ENCODE measurements at regions not wholly inside any gene's neighbourhood (a gene's known extent, or its start where the extent isn't known, plus 50 kb on each side); places are given as distances from the start of the nearest gene placed in this dataset.

- no peak for ATAC-seq
- Mint-ChIP-seq H3K27me3 (ENCODE audit: low read depth in 2 of 2) (no peaks in the 10 kb centered on the region), H3K27ac (no peak overlapping the region), H3K4me3 (no peak overlapping the region), H3K4me1 (no peaks in the 10 kb centered on the region), H3K36me3 (no peaks in the 10 kb centered on the region), H3K9me3 (no peaks in the 10 kb centered on the region)
- Histone ChIP-seq H3K4me3 (ENCODE audit: low read length) (no peak overlapping the region), H3K36me3 (ENCODE audit: control insufficient read depth, insufficient read depth, low read length) (no peaks in the 10 kb centered on the region), H3K9me3 (ENCODE audit: control insufficient read depth, insufficient read depth, low read length) (no peaks in the 10 kb centered on the region), H3K27me3 (ENCODE audit: control insufficient read depth, insufficient read depth, low read length) (no peaks in the 10 kb centered on the region), H3K4me1 (ENCODE audit: control insufficient read depth, insufficient read depth, low read length) (no peaks in the 10 kb centered on the region), H3K27ac (ENCODE audit: low read length) (no peak overlapping the region)
- intact Hi-C loops (cut with micrococcal nuclease), result no loop called here
- 76% methylated on average over 7 of the region's 7 CpGs for WGBS (ENCODE audit: insufficient coverage)
- no peak for TF ChIP-seq CTCF (IDR thresholded peaks at IDR 0.05)
- DNase-seq, result no peak
Measured at GRCh38 chr22:47587361-47587760, 824.9 kb downstream of the TBC1D22A start.

GRCh38 chr22:47586946-47587345 lies 824.5 kb downstream of the TBC1D22A start:
- Histone ChIP-seq H3K9me3 (ENCODE audit: control insufficient read depth, insufficient read depth, low read length) (no peaks in the 10 kb centered on the region), H3K36me3 (ENCODE audit: control insufficient read depth, insufficient read depth, low read length) (no peaks in the 10 kb centered on the region), H3K4me3 (ENCODE audit: low read length) (no peak overlapping the region), H3K27me3 (ENCODE audit: control insufficient read depth, insufficient read depth, low read length) (no peaks in the 10 kb centered on the region), H3K4me1 (ENCODE audit: control insufficient read depth, insufficient read depth, low read length) (no peaks in the 10 kb centered on the region), H3K27ac (ENCODE audit: low read length) (no peak overlapping the region)
- Mint-ChIP-seq H3K9me3 (no peaks in the 10 kb centered on the region), H3K27ac (no peak overlapping the region), H3K27me3 (ENCODE audit: low read depth in 2 of 2) (no peaks in the 10 kb centered on the region), H3K4me1 (no peaks in the 10 kb centered on the region), H3K4me3 (no peak overlapping the region), H3K36me3 (no peaks in the 10 kb centered on the region)
- no peak for TF ChIP-seq CTCF (IDR thresholded peaks at IDR 0.05)
- ATAC-seq (no peak), DNase-seq (no peak)
- 73% methylated on average over 6 of the region's 6 CpGs for WGBS (ENCODE audit: insufficient coverage)
- intact Hi-C loops (cut with micrococcal nuclease), result no loop called here

GRCh38 chr22:47586038-47586437 lies 823.6 kb downstream of the TBC1D22A start:
- Histone ChIP-seq H3K27ac (ENCODE audit: low read length) (no peak overlapping the region), H3K4me1 (ENCODE audit: control insufficient read depth, insufficient read depth, low read length) (no peaks in the 10 kb centered on the region), H3K9me3 (ENCODE audit: control insufficient read depth, insufficient read depth, low read length) (no peaks in the 10 kb centered on the region), H3K36me3 (ENCODE audit: control insufficient read depth, insufficient read depth, low read length) (no peaks in the 10 kb centered on the region), H3K27me3 (ENCODE audit: control insufficient read depth, insufficient read depth, low read length) (no peaks in the 10 kb centered on the region), H3K4me3 (ENCODE audit: low read length) (no peak overlapping the region)
- no peak overlapping the region for H3K27ac Mint-ChIP-seq
- H3K27me3 Mint-ChIP-seq (ENCODE audit: low read depth in 2 of 2), result no peaks in the 10 kb centered on the region
- intact Hi-C loops (cut with micrococcal nuclease), result no loop called here
- no peaks in the 10 kb centered on the region for H3K4me1 Mint-ChIP-seq
- 100% methylated on average over 3 of the region's 3 CpGs for WGBS (ENCODE audit: insufficient coverage)
- TF ChIP-seq CTCF (IDR thresholded peaks at IDR 0.05), result no peak
- no peaks in the 10 kb centered on the region for H3K9me3 Mint-ChIP-seq
- ATAC-seq (no peak), DNase-seq (no peak)
- no peaks in the 10 kb centered on the region for H3K36me3 Mint-ChIP-seq
- H3K4me3 Mint-ChIP-seq, result no peak overlapping the region

GRCh38 chr22:47583959-47584562 lies 821.6 kb downstream of the TBC1D22A start:
- Histone ChIP-seq H3K9me3 (ENCODE audit: control insufficient read depth, insufficient read depth, low read length) (no peaks in the 10 kb centered on the region), H3K4me1 (ENCODE audit: control insufficient read depth, insufficient read depth, low read length) (no peaks in the 10 kb centered on the region), H3K36me3 (ENCODE audit: control insufficient read depth, insufficient read depth, low read length) (no peaks in the 10 kb centered on the region), H3K27me3 (ENCODE audit: control insufficient read depth, insufficient read depth, low read length) (no peaks in the 10 kb centered on the region), H3K27ac (ENCODE audit: low read length) (no peak overlapping the region), H3K4me3 (ENCODE audit: low read length) (no peak overlapping the region)
- ATAC-seq (no peak), DNase-seq (no peak)
- Mint-ChIP-seq H3K27me3 (ENCODE audit: low read depth in 2 of 2) (no peaks in the 10 kb centered on the region), H3K4me3 (no peak overlapping the region), H3K4me1 (no peaks in the 10 kb centered on the region), H3K9me3 (no peaks in the 10 kb centered on the region), H3K36me3 (no peaks in the 10 kb centered on the region), H3K27ac (no peak overlapping the region)
- intact Hi-C loops (cut with micrococcal nuclease), result no loop called here
- TF ChIP-seq CTCF (IDR thresholded peaks at IDR 0.05), result no peak
- WGBS (ENCODE audit: insufficient coverage), result 90% methylated on average over 1 of the region's 2 CpGs
